H1 (cell line): ENCODE measurements at regions not wholly inside any gene's neighbourhood (a gene's known extent, or its start where the extent isn't known, plus 50 kb on each side); places are given as distances from the start of the nearest gene placed in this dataset.

Experiments
- BCL11A ChIP-seq, 2 experiments: IDR thresholded peaks; one replicate each; pipeline ENCODE4 v1.6.1; 2011; ENCODE audit warnings: low read depth in 2 of 2, low read length in 2 of 2, mild to moderate bottlenecking in 2 of 2
- EP300 ChIP-seq, 2 experiments: IDR thresholded peaks; 1 replicate in 1 of 2; 2 replicates in 1 of 2; pipeline ENCODE4 v1.6.1; 2011 to 2012; ENCODE audit warnings: low read depth in 2 of 2, low read length in 2 of 2, mild to moderate bottlenecking in 2 of 2, borderline replicate concordance in 1 of 2, inconsistent platforms in 1 of 2, moderate library complexity in 1 of 2
- KDM4A ChIP-seq: IDR thresholded peaks from one replicate; pipeline ENCODE4 v1.7.1; 2012; ENCODE audit warnings: low read depth, mild to moderate bottlenecking, moderate library complexity, low read length, inconsistent platforms; ENCODE audit not compliant: severe bottlenecking
- KDM5A ChIP-seq: fragments of 200-600 bp; IDR thresholded peaks from 2 replicates; pipeline ENCODE4 v1.7.1; 2012; ENCODE audit warnings: mild to moderate bottlenecking, low read length, inconsistent platforms, mixed read lengths
- MAFK ChIP-seq: IDR thresholded peaks from 2 replicates; pipeline ENCODE4 v1.6.1; 2012; ENCODE audit warnings: low read depth, mild to moderate bottlenecking, improper control_type of control experiment, low read length
- SP4 ChIP-seq: IDR thresholded peaks from 2 replicates; pipeline ENCODE4 v1.6.1; 2012; ENCODE audit warnings: low read length, inconsistent platforms
- SRF ChIP-seq: IDR thresholded peaks from 2 replicates; pipeline ENCODE4 v1.6.1; 2011; ENCODE audit warnings: mild to moderate bottlenecking, low read depth, low read length, moderate library complexity
- TBP ChIP-seq: IDR thresholded peaks from 2 replicates; pipeline ENCODE4 v1.6.1; 2011; ENCODE audit warnings: low read depth, low read length, improper control_type of control experiment
- TF ChIP-seq, protein P1 (sequence below): fragments of 300-600 bp; sonication (generic); IDR thresholded peaks from 2 replicates; pipeline ENCODE4 v1.7.1; 2012; ENCODE audit warnings: low read length, moderate library complexity, mild to moderate bottlenecking, inconsistent platforms; ENCODE audit not compliant: insufficient replicate concordance
- TF ChIP-seq, protein P2 (sequence below): IDR thresholded peaks from 2 replicates; pipeline ENCODE4 v1.6.1; 2011; ENCODE audit warnings: low read length, improper control_type of control experiment

DNA sequence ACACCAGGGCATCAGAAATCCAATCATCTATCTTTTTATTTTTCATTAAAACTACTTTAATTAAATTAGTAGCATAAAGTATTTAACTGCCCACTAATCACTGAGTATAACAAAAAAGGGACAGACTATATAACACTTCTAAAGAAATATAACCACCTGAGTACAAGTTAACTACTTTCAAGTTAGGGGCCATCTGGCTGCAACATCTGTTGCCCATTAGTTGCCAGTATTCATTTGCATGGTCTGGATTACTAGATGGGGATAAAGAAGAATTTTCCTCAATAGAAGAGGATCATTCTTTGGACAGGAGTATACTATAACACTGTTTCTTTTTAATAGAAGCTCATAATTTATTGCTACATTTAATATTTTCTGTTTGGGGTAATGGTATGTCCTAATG is 446.4 kb downstream of the AMY1C start (continued):
- TF ChIP-seq KDM4A, result no peak
- TF ChIP-seq SP4, result no peak
- TF ChIP-seq, protein P1, sequence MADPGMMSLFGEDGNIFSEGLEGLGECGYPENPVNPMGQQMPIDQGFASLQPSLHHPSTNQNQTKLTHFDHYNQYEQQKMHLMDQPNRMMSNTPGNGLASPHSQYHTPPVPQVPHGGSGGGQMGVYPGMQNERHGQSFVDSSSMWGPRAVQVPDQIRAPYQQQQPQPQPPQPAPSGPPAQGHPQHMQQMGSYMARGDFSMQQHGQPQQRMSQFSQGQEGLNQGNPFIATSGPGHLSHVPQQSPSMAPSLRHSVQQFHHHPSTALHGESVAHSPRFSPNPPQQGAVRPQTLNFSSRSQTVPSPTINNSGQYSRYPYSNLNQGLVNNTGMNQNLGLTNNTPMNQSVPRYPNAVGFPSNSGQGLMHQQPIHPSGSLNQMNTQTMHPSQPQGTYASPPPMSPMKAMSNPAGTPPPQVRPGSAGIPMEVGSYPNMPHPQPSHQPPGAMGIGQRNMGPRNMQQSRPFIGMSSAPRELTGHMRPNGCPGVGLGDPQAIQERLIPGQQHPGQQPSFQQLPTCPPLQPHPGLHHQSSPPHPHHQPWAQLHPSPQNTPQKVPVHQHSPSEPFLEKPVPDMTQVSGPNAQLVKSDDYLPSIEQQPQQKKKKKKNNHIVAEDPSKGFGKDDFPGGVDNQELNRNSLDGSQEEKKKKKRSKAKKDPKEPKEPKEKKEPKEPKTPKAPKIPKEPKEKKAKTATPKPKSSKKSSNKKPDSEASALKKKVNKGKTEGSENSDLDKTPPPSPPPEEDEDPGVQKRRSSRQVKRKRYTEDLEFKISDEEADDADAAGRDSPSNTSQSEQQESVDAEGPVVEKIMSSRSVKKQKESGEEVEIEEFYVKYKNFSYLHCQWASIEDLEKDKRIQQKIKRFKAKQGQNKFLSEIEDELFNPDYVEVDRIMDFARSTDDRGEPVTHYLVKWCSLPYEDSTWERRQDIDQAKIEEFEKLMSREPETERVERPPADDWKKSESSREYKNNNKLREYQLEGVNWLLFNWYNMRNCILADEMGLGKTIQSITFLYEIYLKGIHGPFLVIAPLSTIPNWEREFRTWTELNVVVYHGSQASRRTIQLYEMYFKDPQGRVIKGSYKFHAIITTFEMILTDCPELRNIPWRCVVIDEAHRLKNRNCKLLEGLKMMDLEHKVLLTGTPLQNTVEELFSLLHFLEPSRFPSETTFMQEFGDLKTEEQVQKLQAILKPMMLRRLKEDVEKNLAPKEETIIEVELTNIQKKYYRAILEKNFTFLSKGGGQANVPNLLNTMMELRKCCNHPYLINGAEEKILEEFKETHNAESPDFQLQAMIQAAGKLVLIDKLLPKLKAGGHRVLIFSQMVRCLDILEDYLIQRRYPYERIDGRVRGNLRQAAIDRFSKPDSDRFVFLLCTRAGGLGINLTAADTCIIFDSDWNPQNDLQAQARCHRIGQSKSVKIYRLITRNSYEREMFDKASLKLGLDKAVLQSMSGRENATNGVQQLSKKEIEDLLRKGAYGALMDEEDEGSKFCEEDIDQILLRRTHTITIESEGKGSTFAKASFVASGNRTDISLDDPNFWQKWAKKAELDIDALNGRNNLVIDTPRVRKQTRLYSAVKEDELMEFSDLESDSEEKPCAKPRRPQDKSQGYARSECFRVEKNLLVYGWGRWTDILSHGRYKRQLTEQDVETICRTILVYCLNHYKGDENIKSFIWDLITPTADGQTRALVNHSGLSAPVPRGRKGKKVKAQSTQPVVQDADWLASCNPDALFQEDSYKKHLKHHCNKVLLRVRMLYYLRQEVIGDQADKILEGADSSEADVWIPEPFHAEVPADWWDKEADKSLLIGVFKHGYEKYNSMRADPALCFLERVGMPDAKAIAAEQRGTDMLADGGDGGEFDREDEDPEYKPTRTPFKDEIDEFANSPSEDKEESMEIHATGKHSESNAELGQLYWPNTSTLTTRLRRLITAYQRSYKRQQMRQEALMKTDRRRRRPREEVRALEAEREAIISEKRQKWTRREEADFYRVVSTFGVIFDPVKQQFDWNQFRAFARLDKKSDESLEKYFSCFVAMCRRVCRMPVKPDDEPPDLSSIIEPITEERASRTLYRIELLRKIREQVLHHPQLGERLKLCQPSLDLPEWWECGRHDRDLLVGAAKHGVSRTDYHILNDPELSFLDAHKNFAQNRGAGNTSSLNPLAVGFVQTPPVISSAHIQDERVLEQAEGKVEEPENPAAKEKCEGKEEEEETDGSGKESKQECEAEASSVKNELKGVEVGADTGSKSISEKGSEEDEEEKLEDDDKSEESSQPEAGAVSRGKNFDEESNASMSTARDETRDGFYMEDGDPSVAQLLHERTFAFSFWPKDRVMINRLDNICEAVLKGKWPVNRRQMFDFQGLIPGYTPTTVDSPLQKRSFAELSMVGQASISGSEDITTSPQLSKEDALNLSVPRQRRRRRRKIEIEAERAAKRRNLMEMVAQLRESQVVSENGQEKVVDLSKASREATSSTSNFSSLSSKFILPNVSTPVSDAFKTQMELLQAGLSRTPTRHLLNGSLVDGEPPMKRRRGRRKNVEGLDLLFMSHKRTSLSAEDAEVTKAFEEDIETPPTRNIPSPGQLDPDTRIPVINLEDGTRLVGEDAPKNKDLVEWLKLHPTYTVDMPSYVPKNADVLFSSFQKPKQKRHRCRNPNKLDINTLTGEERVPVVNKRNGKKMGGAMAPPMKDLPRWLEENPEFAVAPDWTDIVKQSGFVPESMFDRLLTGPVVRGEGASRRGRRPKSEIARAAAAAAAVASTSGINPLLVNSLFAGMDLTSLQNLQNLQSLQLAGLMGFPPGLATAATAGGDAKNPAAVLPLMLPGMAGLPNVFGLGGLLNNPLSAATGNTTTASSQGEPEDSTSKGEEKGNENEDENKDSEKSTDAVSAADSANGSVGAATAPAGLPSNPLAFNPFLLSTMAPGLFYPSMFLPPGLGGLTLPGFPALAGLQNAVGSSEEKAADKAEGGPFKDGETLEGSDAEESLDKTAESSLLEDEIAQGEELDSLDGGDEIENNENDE, result no peak
- TF ChIP-seq EP300 (IDR thresholded peaks at IDR 0.05; ENCODE audit: borderline replicate concordance in 1 of 2, low read depth in 2 of 2, low read length in 2 of 2), result no peak
- TF ChIP-seq BCL11A (IDR thresholded peaks at IDR 0.05; ENCODE audit: low read depth in 2 of 2, low read length in 2 of 2), result no peak
- TF ChIP-seq, protein P2, sequence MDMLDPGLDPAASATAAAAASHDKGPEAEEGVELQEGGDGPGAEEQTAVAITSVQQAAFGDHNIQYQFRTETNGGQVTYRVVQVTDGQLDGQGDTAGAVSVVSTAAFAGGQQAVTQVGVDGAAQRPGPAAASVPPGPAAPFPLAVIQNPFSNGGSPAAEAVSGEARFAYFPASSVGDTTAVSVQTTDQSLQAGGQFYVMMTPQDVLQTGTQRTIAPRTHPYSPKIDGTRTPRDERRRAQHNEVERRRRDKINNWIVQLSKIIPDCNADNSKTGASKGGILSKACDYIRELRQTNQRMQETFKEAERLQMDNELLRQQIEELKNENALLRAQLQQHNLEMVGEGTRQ, result no peak
- TF ChIP-seq KDM5A, result no peak
- TF ChIP-seq SRF, result no peak
- TF ChIP-seq TBP, result no peak
- TF ChIP-seq MAFK, result no peak
- TF ChIP-seq, all 59 proteins: peak for 0
